ENCODE measurements at regions not wholly inside any gene's neighbourhood (a gene's known extent, or its start where the extent isn't known, plus 50 kb on each side); places are given as distances from the start of the nearest gene placed in this dataset.

DNA sequence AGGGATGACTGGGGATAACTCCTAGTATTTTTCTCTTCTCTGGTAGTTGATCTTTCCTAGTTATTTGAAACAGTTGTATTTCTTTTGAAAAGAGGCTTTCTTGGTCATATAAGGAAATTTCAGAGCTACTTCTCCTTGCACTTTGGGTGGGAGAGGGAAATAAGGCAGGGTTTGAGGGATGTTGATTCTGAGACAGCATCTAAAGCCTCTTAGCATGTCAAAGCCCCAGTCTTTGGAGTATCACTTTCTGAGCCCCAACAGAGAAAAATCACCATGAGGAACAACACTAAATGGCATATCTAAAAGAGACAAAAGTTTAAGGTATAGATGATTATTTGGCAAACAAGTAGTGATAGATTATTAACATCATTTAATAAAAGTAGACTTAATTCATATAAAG lies 688.1 kb downstream of the TRAM1L1 start:
- ChIA-PET POLR2A (no interaction called here), CTCF (no interaction called here)
- no peak for DNase-seq
- H3K27me3 Mint-ChIP-seq: no peaks in the 10 kb centered on the region
- no peaks in the 10 kb centered on the region for H3K9me3 Mint-ChIP-seq
- H3K4me1 Mint-ChIP-seq (ENCODE audit: low read depth): no peaks in the 10 kb centered on the region
- no peak overlapping the region for H3K27ac Mint-ChIP-seq
- H3K4me3 Mint-ChIP-seq: no peak overlapping the region
- intact Hi-C loops (cut with micrococcal nuclease): no loop called here
- TF ChIP-seq, protein P1, sequence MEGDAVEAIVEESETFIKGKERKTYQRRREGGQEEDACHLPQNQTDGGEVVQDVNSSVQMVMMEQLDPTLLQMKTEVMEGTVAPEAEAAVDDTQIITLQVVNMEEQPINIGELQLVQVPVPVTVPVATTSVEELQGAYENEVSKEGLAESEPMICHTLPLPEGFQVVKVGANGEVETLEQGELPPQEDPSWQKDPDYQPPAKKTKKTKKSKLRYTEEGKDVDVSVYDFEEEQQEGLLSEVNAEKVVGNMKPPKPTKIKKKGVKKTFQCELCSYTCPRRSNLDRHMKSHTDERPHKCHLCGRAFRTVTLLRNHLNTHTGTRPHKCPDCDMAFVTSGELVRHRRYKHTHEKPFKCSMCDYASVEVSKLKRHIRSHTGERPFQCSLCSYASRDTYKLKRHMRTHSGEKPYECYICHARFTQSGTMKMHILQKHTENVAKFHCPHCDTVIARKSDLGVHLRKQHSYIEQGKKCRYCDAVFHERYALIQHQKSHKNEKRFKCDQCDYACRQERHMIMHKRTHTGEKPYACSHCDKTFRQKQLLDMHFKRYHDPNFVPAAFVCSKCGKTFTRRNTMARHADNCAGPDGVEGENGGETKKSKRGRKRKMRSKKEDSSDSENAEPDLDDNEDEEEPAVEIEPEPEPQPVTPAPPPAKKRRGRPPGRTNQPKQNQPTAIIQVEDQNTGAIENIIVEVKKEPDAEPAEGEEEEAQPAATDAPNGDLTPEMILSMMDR (IDR thresholded peaks at IDR 0.05): no peak
- H3K36me3 Mint-ChIP-seq (ENCODE audit: low read depth): no peaks in the 10 kb centered on the region
- ATAC-seq: no peak

DNA sequence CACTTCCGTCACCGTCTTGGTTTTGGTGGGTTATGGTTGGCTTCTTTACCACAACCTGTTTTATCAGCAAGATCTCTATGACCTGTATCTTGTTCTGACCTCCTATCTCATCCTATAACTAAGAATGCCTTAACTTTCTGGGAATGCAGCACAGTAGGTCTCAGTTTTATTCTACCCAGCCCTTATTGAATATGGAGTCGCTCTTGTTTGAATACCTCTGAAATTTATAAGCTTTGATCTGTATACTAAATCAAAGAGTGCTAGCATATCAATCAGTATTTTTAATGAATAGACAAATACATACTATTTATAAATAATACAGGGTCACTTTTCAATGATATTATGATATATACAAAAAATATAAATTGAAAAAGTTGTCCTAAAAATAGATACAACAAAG lies 690.0 kb downstream of the TRAM1L1 start:
- Mint-ChIP-seq H3K36me3 (ENCODE audit: low read depth) (no peaks in the 10 kb centered on the region), H3K4me3 (no peak overlapping the region), H3K27ac (no peak overlapping the region), H3K4me1 (ENCODE audit: low read depth) (no peaks in the 10 kb centered on the region), H3K27me3 (no peaks in the 10 kb centered on the region), H3K9me3 (no peaks in the 10 kb centered on the region)
- DNase-seq: no peak
- ChIA-PET CTCF (no interaction called here), POLR2A (no interaction called here)
- TF ChIP-seq, protein P1 (IDR thresholded peaks at IDR 0.05): no peak
- intact Hi-C loops (cut with micrococcal nuclease): no loop called here
- no peak for ATAC-seq

DNA sequence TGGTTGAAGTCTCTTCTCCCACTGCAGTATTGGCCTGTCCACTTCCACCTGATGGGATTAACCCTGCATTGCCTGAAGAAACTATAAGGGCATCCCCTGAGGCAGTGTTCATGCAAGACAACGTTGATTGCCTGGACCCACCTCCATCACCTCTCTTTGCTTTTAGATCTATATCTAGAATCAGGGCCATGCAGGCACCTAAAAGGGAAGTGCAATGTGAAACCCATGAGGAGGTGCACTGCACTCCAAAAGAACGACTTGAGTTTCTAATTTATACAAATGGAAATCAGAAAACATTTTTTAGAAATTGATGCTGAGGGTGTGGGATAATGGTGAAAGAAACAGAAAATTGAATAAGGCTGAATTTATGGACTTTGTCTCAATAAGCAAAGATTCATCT lies 694.4 kb downstream of the TRAM1L1 start:
- intact Hi-C loops (cut with micrococcal nuclease): no loop called here
- Mint-ChIP-seq H3K9me3 (no peaks in the 10 kb centered on the region), H3K4me1 (ENCODE audit: low read depth) (no peaks in the 10 kb centered on the region), H3K27me3 (no peaks in the 10 kb centered on the region), H3K4me3 (no peak overlapping the region), H3K27ac (no peak overlapping the region), H3K36me3 (ENCODE audit: low read depth) (no peaks in the 10 kb centered on the region)
- DNase-seq (no peak), ATAC-seq (no peak)
- TF ChIP-seq, protein P1 (IDR thresholded peaks at IDR 0.05): no peak
- ChIA-PET CTCF (no interaction called here), POLR2A (no interaction called here)

DNA sequence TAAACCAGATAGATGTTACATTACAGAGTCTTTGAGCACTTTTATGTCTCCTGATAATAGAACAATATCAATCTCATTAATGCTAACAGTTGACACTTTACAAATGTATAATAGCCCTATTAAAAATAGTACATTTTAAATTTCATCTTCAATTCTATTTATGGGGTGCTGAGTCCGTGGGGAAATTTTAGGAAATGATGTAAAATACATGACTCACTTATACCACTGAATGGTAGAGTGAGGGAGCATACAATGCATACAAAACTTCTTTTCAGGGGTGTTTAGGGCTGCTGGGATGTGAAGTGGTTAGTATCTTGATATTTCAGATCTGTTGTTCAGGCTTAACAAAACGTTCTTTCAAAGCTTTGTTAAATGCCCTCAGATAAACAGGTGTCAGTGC lies 696.2 kb downstream of the TRAM1L1 start:
- Mint-ChIP-seq H3K4me3 (no peak overlapping the region), H3K9me3 (no peaks in the 10 kb centered on the region), H3K27me3 (no peaks in the 10 kb centered on the region), H3K27ac (no peak overlapping the region), H3K36me3 (ENCODE audit: low read depth) (no peaks in the 10 kb centered on the region), H3K4me1 (ENCODE audit: low read depth) (no peaks in the 10 kb centered on the region)
- CTCF ChIA-PET: no interaction called here
- TF ChIP-seq, protein P1 (IDR thresholded peaks at IDR 0.05): no peak
- DNase-seq (no peak), ATAC-seq (no peak)
- POLR2A ChIA-PET: no interaction called here
- intact Hi-C loops (cut with micrococcal nuclease): no loop called here

DNA sequence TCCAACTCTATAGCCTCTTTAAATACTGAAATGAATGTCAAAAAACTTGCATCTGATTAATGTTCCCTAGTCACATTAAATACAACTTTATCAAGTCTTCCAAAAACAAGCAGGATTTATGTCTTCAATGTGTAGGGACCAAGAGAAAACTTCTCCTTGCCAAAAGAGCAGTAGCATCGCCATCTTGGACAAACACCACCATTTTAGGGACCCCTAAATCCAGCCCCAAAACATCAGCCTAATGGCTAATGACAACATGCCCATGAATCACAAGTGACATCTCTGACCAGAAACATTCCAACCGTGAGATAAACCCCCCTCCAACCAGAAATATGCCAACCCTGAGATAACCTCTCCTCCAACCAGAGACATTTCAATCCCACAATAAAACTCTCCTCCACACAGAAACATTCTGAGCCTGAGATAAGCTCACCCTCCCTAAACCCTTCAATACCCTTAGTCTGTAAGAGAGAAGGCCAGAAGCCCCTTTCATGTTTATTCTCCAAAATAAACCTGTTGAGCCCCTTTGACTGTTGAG lies 697.4 kb downstream of the TRAM1L1 start:
- ChIA-PET CTCF (no interaction called here), POLR2A (no interaction called here)
- DNase-seq (no peak), ATAC-seq (no peak)
- H3K4me3 Mint-ChIP-seq: no peak overlapping the region
- no peaks in the 10 kb centered on the region for H3K27me3 Mint-ChIP-seq
- intact Hi-C loops (cut with micrococcal nuclease): no loop called here
- no peaks in the 10 kb centered on the region for H3K4me1 Mint-ChIP-seq (ENCODE audit: low read depth)
- no peak overlapping the region for H3K27ac Mint-ChIP-seq
- H3K36me3 Mint-ChIP-seq (ENCODE audit: low read depth): no peaks in the 10 kb centered on the region
- no peaks in the 10 kb centered on the region for H3K9me3 Mint-ChIP-seq
- TF ChIP-seq, protein P1 (IDR thresholded peaks at IDR 0.05): no peak

All from activated CD8-positive, alpha-beta T cell treated with anti-CD3 and anti-CD28 coated beads for 36 hours (primary cell).